Gastrocnemius medialis (tissue), 4 donors: ENCODE measurements at regions not wholly inside any gene's neighbourhood (a gene's known extent, or its start where the extent isn't known, plus 50 kb on each side); places are given as distances from the start of the nearest gene placed in this dataset.

Source experiments
- POLR2A ChIP-seq, 2 donors: fragments of 450-650 bp; IDR thresholded peaks; one replicate each; pipeline ENCODE4 v1.6.1; 2017; ENCODE audit warnings: antibody characterized with exemption in 2 of 2, mild to moderate bottlenecking in 2 of 2, moderate library complexity in 2 of 2
- TF ChIP-seq, protein P1 (sequence below), 5 experiments: fragments of 450-650 bp in 3 of 5; fragments of 200-600 bp in 2 of 5; sonication (generic) in 2 of 5; IDR thresholded peaks in 4 of 5; conservative IDR thresholded peaks in 1 of 5; 1 replicate in 4 of 5; 2 replicates in 1 of 5; pipeline ENCODE4 v1.5.1; 2016 to 2019; ENCODE audit warnings: antibody characterized with exemption in 5 of 5, mild to moderate bottlenecking in 3 of 5, moderate library complexity in 3 of 5

DNA sequence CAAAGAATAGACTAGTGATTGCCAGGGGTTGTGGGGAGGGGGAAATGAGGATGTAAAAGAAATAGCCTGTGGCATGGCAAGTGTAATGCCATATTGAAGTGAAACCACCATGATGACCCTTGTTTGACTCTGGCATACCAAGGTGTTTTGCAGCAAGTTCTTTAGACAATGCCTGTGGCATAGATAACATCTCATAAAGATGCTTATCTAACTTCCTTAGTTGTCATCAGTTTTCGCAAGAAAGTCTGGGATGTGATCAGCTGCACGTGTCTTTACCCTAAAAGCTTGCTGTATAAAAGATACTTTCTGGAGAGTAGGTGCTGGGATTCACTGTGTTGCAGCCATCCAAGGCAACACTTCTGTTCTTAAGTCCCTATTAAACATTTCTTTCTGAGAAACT lies 176.1 kb upstream of the MAGEB16 start:
- TF ChIP-seq, protein P1, sequence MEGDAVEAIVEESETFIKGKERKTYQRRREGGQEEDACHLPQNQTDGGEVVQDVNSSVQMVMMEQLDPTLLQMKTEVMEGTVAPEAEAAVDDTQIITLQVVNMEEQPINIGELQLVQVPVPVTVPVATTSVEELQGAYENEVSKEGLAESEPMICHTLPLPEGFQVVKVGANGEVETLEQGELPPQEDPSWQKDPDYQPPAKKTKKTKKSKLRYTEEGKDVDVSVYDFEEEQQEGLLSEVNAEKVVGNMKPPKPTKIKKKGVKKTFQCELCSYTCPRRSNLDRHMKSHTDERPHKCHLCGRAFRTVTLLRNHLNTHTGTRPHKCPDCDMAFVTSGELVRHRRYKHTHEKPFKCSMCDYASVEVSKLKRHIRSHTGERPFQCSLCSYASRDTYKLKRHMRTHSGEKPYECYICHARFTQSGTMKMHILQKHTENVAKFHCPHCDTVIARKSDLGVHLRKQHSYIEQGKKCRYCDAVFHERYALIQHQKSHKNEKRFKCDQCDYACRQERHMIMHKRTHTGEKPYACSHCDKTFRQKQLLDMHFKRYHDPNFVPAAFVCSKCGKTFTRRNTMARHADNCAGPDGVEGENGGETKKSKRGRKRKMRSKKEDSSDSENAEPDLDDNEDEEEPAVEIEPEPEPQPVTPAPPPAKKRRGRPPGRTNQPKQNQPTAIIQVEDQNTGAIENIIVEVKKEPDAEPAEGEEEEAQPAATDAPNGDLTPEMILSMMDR (IDR thresholded peaks at IDR 0.05 in 4 of 5, conservative IDR thresholded peaks at IDR 0.05 in 1 of 5): no peak
- TF ChIP-seq POLR2A (IDR thresholded peaks at IDR 0.05): no peak
